Kidney capillary endothelial cell (primary cell): ENCODE measurements at regions not wholly inside any gene's neighbourhood (a gene's known extent, or its start where the extent isn't known, plus 50 kb on each side); places are given as distances from the start of the nearest gene placed in this dataset.
"Not testable (repeated sequence)": the region's sequence is repeated elsewhere in the genome, so short reads cannot be mapped to it uniquely, and the experiment has no call there.

Source experiments
- DNase-seq: peaks from one replicate; pipeline ENCODE4 v3.0.0-alpha.2; 2018; ENCODE audit warnings: low spot score

DNA sequence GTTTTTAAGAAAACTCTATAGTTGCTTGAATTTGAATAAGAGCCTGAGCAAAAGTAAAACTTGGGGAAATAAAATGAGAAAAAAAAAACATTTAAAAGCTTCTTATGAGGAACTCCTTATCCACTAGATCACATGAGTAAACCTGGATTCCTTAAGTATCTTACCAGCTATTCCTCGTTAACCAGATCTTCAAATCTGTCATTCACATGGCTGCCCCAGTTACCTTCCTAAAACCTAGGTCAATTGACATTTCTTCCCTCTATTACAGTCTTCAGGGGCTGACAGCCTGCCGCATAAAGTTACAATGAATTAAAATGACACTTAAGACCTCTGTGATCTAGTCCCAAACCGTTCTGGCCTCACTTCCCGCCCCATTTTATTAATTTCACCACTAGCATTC is 583.6 kb downstream of the NR2F2 start:
- DNase-seq: no peak

DNA sequence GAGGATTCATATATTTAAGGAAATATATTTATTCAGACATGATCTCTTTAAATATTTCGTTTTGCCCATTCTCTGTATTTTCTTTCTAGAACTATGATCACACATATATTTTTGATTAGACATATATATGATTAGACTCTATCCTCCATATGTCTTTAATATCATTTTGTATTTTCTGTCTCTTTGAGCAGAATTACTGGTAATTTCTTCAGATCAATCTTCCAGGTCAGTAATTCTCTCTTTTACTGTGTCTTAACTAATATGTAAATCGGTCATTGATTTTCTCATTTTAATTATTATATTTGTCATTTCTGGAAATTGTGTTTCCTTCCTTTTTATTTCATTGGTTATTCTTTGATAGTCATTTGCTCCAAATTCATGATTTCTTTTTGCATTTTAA is 586.2 kb downstream of the NR2F2 start:
- DNase-seq: no peak

DNA sequence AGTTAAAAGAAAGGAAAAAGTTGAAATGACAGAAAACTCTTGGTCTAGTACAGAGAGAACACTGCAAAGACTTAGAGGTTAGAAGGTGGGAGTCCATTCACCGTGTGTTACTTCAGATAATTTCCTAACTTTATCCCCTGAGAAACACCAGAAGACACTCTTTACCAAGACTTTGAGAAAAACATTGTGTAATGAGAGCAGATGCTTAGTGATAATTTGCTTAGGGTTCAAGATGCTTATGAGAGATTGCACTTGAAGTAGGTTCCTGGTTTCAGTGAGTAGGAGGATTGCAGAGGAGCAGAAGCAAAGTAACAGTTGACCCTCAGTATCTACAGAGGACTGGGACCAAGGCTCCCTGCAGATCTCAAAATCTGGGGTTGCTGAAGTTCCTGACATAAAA is 594.1 kb downstream of the NR2F2 start:
- no peak for DNase-seq

DNA sequence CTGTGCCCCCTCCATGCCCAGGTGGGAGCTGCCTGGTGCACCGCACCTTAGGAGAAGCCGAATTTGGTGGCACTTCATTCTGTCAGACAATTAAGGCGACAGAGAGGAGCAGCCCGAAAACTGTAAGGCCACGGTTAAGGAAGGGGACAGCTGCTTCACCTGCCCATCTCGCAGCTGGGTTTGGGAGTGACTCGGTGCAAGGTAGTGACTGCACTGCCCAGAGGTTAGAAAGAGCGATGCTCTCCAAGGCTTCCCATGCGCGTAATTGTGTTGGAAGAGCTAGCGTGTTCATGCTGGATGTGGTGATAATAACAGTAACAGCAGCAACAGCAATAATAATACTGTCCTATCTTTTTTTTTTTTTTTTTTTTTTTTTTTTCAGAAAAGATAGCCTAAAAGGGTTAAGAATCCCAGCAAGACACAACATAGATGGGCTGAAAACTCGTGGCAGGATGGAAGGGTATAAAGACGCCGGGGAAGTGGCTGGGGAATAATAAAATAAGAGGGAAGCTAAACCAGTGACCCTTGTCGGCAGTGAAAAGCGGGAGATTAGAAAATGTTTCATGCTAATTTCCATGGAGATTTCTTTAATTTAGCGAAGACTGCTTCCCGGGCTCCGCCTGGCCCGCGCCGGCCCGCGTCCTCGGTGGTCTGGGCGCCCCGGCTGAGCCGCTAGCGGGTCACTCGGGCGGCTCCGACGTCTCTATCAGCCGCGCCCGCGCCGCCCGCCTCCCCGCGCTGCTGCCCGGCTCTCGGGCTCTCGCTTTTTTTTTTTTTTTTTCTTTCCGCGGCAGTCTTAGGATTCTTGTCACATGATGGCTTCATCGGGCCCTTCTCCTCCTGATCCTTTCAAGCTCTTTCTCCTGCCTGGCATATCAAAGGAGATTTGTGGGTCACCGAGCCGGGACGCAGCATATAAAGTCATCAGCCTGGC is 617.1 kb downstream of the NR2F2 start:
- DNase-seq: peak; percentile 2

DNA sequence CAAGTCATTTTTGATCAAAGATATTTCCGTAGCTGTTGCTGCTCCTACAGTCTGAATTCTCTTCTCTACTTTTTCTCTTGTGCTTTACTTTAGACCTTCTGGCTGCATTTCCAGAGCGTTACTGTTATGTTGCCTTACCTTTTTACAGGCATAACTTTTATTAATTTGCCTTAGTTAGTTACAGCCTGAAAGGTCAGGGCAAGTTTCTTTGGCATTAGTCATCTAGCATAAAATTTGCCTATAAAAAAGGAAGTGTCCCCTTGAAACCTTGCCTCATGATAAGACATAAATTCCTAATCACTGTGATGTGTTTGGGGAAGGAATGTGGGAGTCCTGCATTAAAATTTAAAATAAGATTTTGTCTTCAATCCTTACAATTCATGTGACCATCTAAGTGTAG is 618.5 kb downstream of the NR2F2 start:
- no peak for DNase-seq

DNA sequence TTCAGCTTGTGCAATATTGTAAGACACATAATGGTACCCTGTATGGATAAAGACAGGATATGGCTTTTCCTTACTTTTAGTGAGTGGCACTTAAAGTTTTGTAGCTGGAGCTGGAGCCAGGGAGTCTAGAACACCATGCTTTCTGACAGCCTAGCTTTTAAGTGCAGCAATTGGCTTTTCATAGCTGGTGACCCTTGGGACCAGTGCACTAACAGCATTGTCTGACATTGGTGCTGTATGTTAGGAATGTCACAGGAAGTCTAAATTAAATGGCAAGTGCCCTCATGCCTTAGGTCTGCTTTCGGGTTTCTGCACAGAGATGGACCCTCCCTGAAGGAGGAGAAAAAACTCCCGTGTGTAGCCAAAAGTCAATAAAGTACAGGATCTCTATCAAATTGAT is 628.2 kb downstream of the NR2F2 start:
- DNase-seq: no peak

DNA sequence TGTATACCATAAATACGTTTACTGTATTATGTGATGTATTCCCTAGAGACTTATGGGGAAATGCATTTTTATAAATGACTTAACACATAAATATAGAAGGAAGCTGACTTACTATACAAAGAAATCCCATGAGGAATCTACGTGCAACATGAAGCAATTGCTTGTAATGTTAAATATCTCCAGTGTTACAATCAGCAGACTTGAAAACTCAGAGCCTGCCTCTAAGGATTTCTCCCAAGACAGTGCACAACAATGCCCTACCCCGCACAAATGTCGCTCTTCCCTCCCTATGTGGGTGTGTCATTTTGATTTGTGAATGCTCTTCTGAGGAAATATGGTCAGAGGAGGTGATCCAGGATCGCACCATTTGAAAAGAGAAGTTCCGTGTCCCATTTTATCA is 629.0 kb downstream of the NR2F2 start:
- no peak for DNase-seq

DNA sequence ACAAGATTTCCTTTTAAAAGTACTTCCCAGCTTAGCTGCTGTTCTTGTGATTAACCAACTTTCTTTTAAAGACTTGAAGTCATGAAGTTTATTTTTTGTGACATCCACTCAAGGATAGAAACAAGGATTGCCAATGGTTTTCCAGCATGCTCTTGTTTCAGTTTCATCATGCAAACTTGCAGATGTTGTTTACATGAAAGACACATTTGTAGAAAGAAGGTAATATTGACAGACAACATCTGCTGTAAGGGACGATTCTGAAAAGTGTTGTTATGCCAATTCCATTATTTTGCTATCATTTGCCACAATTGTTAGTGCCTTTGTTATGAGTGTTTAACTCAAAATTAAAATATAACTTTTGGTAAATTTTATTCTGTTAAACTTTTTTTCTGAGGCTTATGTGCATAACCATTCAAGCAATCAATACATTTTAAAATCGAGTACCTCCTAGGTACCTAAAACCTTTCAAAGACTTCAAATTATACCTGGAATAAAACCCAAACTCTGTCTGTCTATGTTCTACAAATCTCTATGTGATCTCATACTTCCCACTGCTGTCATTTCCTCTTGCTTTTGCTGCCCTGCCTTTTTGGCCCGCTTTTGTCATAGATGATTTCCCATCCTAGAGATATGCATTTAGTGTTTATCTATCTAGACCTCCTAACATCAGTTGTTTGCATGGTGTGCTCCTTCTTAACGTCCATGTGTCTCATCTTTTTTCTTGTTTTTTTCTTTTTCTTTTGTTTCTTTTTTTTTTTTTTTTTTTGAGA is 630.4 kb downstream of the NR2F2 start:
- DNase-seq: no peak

DNA sequence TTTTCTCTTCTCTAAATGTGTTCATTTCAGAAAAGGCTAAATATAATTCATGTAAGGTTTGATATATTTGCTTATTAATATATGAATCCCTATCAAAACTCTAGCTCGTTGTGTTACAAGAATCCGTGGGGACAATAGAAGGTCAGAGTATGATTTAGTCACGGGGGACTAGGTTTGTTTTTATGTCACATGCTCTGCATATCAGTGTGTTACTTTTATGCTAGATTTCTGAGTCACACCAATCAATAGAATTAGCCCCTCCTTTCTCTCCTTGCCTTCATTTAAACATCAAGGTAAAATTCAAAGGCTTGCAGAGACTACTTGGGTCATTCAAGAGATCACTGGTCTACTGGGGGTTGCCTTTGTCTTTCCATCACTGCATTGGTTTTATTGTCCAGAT is 636.1 kb downstream of the NR2F2 start:
- no peak for DNase-seq

DNA sequence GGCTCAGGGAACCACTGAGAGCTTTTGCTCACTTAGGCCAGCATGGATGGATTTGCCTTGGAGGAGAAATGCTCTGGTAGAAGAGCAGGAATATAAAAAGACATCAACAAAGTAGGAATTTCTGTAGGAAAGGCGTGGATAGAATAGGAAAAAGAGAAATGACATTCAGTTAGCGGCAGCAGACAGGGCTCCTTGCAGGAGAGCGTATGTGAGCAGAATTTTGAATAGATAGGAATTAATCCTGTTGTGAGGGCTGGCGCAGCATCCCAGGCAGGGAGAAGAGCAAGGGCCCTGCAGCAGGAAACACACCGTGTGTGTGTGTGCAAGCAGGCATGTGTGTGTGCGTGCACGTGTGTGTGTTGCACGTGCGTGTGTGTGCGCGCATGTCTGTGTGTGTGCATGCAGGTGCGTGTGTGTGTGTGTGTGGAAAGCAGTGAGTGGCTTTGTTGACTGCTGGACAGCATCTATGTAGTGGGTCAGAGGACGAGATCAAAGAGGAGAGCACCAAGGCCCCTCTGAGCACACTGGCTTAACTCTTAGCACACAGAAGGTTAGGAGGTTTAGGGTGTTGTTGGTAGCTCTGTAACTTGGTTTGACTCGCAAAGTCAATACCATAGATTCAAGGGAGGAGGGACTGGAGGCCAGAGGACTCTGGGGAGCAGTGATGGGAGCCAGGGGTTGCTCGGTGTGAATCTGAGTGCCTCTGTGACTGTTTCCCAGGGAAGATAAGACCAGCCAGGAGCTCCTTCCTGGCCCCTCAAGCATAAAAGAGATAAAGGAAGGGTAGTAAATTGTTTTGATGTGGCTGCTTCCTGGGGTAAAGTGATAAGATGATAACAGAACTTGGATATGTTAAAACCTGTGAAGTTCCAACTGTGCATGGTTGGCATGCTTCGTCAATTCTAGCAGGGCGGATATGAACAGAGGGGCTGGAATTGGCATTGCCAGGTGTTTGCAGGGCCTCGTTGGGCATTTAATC is 639.5 kb downstream of the NR2F2 start:
- DNase-seq: no peak

DNA sequence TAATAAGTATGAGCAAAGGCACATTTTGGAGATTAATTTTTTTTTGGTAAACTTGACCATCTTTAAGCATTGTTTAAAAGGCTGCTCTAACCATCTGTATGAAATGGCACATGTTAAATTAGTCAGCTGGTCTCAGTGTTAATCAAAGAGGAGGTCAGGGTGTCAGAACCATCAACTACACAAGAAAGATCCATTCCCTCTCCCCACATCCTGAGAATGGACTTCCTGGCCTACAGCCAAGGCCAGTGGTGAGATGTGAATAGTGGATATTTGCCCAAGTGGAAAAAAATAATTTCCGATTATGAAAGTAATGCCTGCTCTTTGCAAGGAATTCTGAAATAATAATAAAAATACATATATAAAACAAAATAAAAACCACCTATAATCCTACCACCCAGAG is 641.7 kb downstream of the NR2F2 start:
- no peak for DNase-seq

DNA sequence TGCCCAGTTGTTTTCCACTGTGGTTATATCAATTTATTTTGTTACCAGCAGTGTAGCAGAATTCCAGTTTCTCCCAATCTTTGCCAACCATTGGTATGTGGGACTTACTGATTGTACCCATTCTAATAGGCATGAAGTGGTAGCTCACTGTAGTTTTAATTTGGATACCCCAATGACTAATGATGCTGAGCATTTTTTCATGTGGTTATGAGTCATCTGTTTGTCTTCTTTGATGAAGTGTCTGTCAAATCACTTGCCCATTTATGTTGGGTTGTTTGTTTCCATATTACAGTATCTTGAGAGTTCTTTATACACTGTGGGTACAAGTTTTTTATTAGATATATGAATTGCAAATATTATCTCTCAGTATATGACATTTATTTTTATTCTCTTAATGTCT is 644.3 kb downstream of the NR2F2 start:
- DNase-seq: peak; percentile 4

DNA sequence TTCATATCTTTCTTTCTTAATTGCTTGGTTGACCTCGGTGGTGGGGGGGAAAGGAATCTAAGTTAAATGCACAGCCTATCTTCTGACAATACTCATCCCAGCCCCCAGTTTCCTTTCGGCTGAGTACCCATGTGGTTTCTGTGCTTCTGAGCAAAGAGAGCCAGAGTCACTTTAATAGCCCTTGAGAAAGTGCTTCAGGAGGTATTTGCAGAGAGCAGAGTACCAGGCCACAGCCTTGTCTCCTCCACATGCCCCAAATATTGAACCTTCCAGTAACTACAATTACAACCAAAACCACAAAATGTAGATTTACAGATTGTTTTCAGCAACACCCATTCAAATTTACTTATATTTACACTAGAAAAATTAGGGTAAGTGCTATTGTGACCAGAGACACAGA is 647.4 kb downstream of the NR2F2 start:
- no peak for DNase-seq

DNA sequence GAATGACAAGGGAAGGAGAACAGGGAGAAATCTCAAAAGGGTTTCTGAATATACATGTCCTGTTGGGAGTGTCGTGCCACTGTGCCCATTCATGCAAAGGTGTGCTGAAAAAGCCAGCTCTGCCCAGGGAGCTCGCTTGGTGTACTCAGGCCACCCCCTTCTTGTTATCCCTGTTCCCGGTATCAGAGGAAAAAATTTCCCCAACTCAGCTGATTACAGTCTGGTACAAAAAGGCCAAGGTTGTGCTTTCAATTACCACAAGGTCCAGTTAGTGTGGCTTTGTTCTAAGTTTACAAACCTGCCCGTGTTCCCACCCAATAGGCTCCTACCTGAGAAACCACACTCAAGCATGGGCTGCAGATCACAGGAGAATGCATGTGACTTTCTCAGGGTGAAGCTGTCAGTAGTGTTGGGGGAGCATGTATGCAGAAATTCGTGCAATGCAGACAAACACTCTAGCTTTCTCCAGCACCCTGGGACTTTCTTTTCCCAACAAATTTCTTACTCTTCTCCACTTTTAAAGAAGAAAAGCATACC is 648.5 kb downstream of the NR2F2 start:
- DNase-seq: no peak

DNA sequence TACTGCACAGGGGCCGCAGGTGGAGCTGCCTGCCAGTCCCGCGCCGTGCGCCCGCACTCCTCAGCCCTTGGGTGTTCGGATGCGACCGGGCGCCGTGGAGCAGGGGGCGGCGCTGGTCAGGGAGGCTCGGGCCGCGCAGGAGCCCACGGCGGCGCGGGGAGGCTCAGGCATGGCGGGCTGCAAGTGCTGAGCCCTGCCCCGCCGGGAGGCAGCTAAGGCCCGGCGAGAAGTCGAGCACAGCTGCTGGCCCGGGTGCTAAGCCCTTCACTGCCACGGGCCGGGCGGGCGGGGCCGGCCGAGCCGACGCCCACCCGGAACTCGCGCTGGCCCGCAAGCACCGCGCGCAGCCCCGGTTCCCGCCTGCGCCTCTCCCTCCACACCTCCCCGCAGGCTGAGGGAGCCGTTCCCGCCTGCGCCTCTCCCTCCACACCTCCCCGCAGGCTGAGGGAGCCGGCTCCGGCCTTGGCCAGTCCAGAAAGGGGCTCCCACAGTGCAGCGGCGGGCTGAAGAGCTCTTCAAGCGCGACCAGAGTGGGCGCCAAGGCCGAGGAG is 653.7 kb downstream of the NR2F2 start:
- not testable (repeated sequence) for DNase-seq

DNA sequence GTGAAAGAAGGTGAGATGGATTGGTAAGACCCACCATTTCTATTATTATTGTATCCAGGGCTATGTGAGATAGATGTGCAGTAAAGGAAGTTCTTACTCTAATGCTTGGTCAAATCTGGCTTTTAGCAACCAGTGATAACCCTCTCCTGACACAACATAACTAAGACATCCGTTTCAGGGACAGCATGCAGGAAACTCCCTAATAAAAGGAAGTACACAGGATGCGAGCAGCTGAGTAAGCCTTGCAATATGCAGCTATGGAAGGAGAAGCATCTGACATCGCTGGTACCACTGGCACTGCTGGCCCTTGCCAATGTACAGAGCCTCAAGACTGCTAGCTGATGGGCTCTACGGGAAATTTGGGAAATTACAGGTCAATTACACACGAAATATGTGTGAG is 662.3 kb downstream of the NR2F2 start:
- DNase-seq: peak; percentile 87

DNA sequence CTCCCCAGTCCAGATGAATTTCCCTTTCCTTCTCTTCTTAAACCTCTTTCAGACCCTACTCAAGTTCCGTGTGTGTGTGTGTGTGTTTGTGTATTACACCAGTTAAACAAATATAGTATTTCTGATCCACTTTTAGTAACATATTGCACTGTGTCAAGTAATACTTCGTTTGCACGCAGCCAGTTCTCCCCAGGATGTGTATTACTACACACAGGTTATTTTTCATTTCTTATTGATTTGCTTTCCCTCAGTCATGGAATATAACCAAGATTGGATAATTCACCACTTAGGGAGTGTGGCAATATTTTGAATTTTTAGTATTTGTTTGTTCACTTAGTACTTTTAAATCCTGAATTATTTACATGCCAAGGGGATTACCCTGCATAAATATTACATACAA is 667.0 kb downstream of the NR2F2 start:
- no peak for DNase-seq

DNA sequence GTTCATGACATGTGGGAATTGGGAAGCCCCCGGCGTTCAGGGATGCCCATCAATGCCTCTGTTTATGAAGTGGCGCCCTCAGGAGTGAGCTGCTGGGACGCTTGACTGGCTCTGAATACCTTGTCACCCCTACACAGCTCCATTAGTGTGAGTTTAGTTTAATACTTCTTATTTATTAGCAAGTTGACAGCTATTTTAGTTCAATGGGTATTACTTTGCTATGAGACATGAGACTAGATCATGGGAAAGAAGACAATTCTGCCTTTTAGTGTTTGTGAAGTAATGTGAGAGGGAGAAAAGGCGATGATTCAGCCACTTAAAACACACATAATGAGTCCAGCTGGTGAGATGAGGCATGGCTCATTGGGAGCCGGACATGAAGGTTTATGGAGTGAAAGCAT is 678.5 kb downstream of the NR2F2 start:
- no peak for DNase-seq

DNA sequence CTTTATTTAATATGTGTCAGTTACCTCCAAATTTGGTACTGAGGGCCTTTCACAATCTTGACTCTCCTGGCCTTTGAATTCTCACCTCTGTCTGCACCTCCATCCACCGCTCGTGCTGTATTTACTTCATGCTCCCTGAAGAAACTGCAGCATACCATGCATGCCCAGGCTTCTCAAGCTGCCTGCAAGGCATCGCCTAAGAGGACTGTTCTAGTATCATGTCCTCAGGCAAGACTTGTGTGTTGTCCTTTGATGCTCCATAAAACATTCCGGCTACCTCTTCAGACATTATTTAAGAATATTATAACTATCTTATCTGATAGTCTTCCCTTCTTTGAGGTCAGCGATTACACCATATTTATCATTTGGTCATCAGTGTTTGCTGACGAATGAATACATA is 682.5 kb downstream of the NR2F2 start:
- DNase-seq: no peak

DNA sequence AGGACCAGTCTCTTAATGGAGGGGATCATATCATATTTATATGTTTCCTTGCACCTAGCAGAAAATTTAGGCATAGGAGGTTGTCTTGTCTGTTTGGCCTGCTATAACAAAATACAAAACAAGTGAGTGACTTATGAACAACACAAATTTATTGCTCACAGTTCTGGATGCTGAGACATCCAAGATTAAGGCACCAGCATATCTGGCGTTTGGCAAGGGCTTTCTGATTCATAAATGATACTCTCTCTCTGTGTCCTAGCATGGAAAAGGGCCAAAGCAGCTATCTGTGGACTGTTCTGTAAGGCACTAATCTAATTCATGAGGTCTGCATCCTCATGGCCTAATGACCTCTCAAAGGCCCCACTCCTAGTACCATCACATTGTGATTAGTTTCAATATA is 683.0 kb downstream of the NR2F2 start:
- DNase-seq: no peak

DNA sequence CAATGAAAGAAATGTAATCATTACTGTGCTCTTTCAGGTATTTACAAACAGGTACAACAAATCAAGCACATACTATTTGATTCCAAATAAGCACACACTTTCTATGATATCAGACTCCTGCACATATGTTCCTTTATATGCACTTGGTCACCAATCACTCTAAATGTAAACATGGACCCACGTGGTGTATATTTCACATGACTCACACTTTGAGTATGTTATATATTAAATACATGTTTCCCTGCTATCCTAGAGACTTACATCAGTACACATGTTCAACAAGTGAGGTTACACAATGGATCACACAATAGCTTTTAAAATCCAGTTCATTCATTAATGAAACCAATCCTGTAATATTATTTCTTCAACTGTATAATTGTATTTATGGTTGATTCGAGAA is 683.5 kb downstream of the NR2F2 start:
- no peak for DNase-seq

DNA sequence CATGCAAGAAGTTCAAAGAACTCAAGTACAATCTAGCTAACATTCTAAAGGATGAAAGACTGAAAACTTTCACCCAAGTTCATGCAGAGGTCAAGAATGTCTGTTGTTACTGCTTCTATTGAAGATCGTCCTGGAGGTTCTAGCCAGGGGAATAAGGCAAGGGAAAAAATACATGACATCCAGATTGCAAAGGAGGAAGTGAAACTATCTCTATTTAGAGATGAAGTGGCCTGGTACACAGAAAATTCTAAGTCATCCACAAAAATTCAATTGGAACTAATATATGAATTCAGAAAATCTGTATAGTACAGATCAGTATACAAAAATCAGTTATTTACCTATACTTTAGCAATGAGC is 693.0 kb downstream of the NR2F2 start:
- no peak for DNase-seq
